ENCODE measurements at regions not wholly inside any gene's neighbourhood (a gene's known extent, or its start where the extent isn't known, plus 50 kb on each side); places are given as distances from the start of the nearest gene placed in this dataset.

- TF ChIP-seq CTCF (IDR thresholded peaks at IDR 0.05; ENCODE audit: extremely low read depth, missing control alignments) = no peak
These were observed 79.5 kb upstream of the KLHL25 start for GRCh38 chr15:85874236-85874635.

GRCh38 chr15:85875756-85876155, 81.0 kb upstream of the KLHL25 start:
- DNase-seq (ENCODE audit: low spot score) = no peak
- TF ChIP-seq CTCF (IDR thresholded peaks at IDR 0.05; ENCODE audit: extremely low read depth, missing control alignments) = no peak

More at GRCh38 chr15:85874236-85874635, 79.5 kb upstream of the KLHL25 start:
- DNase-seq (ENCODE audit: low spot score) = no peak

- TF ChIP-seq CTCF (IDR thresholded peaks at IDR 0.05; ENCODE audit: extremely low read depth, missing control alignments) = no peak
- DNase-seq (ENCODE audit: low spot score) = no peak
These were observed 84.1 kb upstream of the KLHL25 start for GRCh38 chr15:85878828-85879225.

- no peak for TF ChIP-seq CTCF (IDR thresholded peaks at IDR 0.05; ENCODE audit: extremely low read depth, missing control alignments)
- DNase-seq (ENCODE audit: low spot score) = no peak
These were observed 84.8 kb upstream of the KLHL25 start for GRCh38 chr15:85879334-85880163.

GRCh38 chr15:85880501-85881190, 85.9 kb upstream of the KLHL25 start:
- DNase-seq (ENCODE audit: low spot score) = no peak
- no peak for TF ChIP-seq CTCF (IDR thresholded peaks at IDR 0.05; ENCODE audit: extremely low read depth, missing control alignments)

- no peak for TF ChIP-seq CTCF (IDR thresholded peaks at IDR 0.05; ENCODE audit: extremely low read depth, missing control alignments)
- DNase-seq (ENCODE audit: low spot score) = no peak
These were observed 91.6 kb upstream of the KLHL25 start for GRCh38 chr15:85886309-85886811.

Measured in GM20000 (cell line).